K562 (cell line): ENCODE measurements at regions not wholly inside any gene's neighbourhood (a gene's known extent, or its start where the extent isn't known, plus 50 kb on each side); places are given as distances from the start of the nearest gene placed in this dataset.
A peak's percentile ranks its signal among the peaks of the same experiment; 100 is the strongest.

Experiments used
- ATAC-seq: fragments of 200-7000 bp; cut with Tn5 transposase; 3 replicates; pipeline ENCODE4 v1.9.1; 2020; ENCODE audit warnings: moderate library complexity
- BruUV-seq: library from RNA; stranded (reverse); fragments of 400-500 nt; replicated peaks from 2 replicates; lab custom pipeline; 2021; lab: Mats Ljungman, UMichigan
- CTCF ChIA-PET: fragments of 300-600 bp; formaldehyde crosslinking; extraction: SDS; loops from one replicate; lab custom pipeline; 2021; ENCODE audit warnings: low intra/inter-chr PET ratio; lab: Yijun Ruan, JAX
- POLR2A ChIA-PET: fragments of 300-600, 350-650 bp; sonication (Branson Sonifier 250); formaldehyde crosslinking; extraction: SDS; loops from one replicate; lab custom pipeline; 2021; ENCODE audit warnings: antibody characterized with exemption, inconsistent platforms; lab: Yijun Ruan, JAX
- DNase-seq, 4 experiments: peaks; one replicate each; pipeline versions ENCODE4 v3.0.0 to v3.0.0-alpha.2; 2011 to 2018; ENCODE audit warnings: low spot score in 3 of 4, mixed read lengths in 3 of 4; ENCODE audit errors: extremely low read depth in 1 of 4
- FAIRE-seq: peaks from 2 replicates; lab custom pipeline; 2011; peaks lifted over from hg19 to GRCh38; lab: Jason Lieb, UNC
- H2AFZ ChIP-seq: 2 replicates; pipeline ENCODE4 v1.6.0; 2011; ENCODE audit warnings: low read depth, low read length, control low read depth, inconsistent platforms
- H3K27ac ChIP-seq: fragments of 200-600 bp; 3 replicates; pipeline ENCODE4 v1.8.0; 2011; ENCODE audit warnings: low read depth, mild to moderate bottlenecking, control low read depth, inconsistent platforms, low read length, moderate library complexity, mixed read lengths; ENCODE audit errors: extremely low read depth
- H3K27me3 ChIP-seq, 2 experiments: fragments of 300-600 bp in 1 of 2; 2 replicates in 1 of 2; 3 replicates in 1 of 2; pipeline versions ENCODE4 v1.6.0 to v1.8.0; 2011; ENCODE audit warnings: inconsistent platforms in 2 of 2, low read length in 2 of 2, mild to moderate bottlenecking in 1 of 2, mixed read lengths in 1 of 2, moderate library complexity in 1 of 2; ENCODE audit not compliant: control insufficient read depth in 2 of 2, insufficient read depth in 2 of 2
- H3K36me3 ChIP-seq: fragments of 300-600 bp; 3 replicates; pipeline ENCODE4 v1.8.0; 2011; ENCODE audit warnings: mild to moderate bottlenecking, low read length, inconsistent platforms; ENCODE audit not compliant: control insufficient read depth, insufficient read depth
- H3K4me1 ChIP-seq, 2 experiments: fragments of 200-600 bp in 1 of 2; replicated peaks in 1 of 2; 2 replicates in 1 of 2; 3 replicates in 1 of 2; pipeline versions ENCODE4 v1.5.1 to v1.8.0; 2011; ENCODE audit warnings: inconsistent platforms in 2 of 2, low read length in 2 of 2, mild to moderate bottlenecking in 1 of 2, mixed read lengths in 1 of 2, moderate library complexity in 1 of 2; ENCODE audit not compliant: control insufficient read depth in 2 of 2, insufficient read depth in 2 of 2
- H3K4me2 ChIP-seq: 2 replicates; pipeline ENCODE4 v1.6.1; 2011; ENCODE audit warnings: low read length, control low read depth, inconsistent platforms, mixed read lengths; ENCODE audit not compliant: insufficient read depth
- H3K4me3 ChIP-seq: fragments of 200-600 bp; sonication (generic), shearing (Covaris generic); 2 replicates; pipeline ENCODE4 v1.5.1; 2016; ENCODE audit warnings: control low read depth, inconsistent platforms
- H3K79me2 ChIP-seq: fragments of 200-600 bp; 3 replicates; pipeline ENCODE4 v1.8.0; 2011; ENCODE audit warnings: low read length, inconsistent platforms; ENCODE audit not compliant: control insufficient read depth, insufficient read depth
- H3K9ac ChIP-seq, 2 experiments: 2 replicates each; pipeline versions ENCODE4 v1.6.0 to v1.6.1; 2011; ENCODE audit warnings: low read depth in 2 of 2, low read length in 2 of 2, control low read depth in 1 of 2, inconsistent platforms in 1 of 2, mild to moderate bottlenecking in 1 of 2, mixed read lengths in 1 of 2; ENCODE audit not compliant: insufficient read depth in 1 of 2
- H3K9me1 ChIP-seq: one replicate; pipeline ENCODE4 v1.6.0; 2011; ENCODE audit warnings: inconsistent platforms, mild to moderate bottlenecking, low read length, moderate library complexity; ENCODE audit not compliant: control insufficient read depth, insufficient read depth
- H3K9me3 ChIP-seq: replicated peaks from 2 replicates; pipeline ENCODE4 v1.5.1; 2011; ENCODE audit warnings: low read depth, low read length, inconsistent platforms; ENCODE audit not compliant: control insufficient read depth, insufficient read depth
- H4K20me1 ChIP-seq: replicated peaks from 2 replicates; pipeline ENCODE4 v1.6.1; 2011; ENCODE audit warnings: low read length, inconsistent platforms, mixed read lengths; ENCODE audit not compliant: control insufficient read depth, insufficient read depth
- NR2C2 ChIP-seq, 2 experiments: fragments of 200-800 bp in 1 of 2; sonication (Bioruptor generic) in 1 of 2; sonication (generic) in 1 of 2; formaldehyde crosslinking in 1 of 2; IDR thresholded peaks; 2 replicates each; pipeline versions ENCODE4 v1.6.1 to v1.8.0; 2016 to 2022; ENCODE audit warnings: mild to moderate bottlenecking in 1 of 2, missing compliant biosample characterization in 1 of 2, missing genetic modification characterization in 1 of 2, missing genetic modification reagents in 1 of 2
- PPARD ChIP-seq: fragments of 250-450 bp; sonication (Bioruptor Pico); IDR thresholded peaks from 2 replicates; pipeline ENCODE4 v1.8.0; 2022; ENCODE audit warnings: inconsistent platforms, mild to moderate bottlenecking, moderate library complexity
- PRMT5 ChIP-seq: sonication (generic); formaldehyde crosslinking; IDR thresholded peaks from 2 replicates; pipeline ENCODE4 v1.5.0; 2020; ENCODE audit warnings: missing genetic modification reagents
- SNIP1 ChIP-seq: fragments of 450-650 bp; IDR thresholded peaks from 2 replicates; pipeline ENCODE4 v1.7.1; 2017; ENCODE audit warnings: low read depth, mild to moderate bottlenecking
- ZNF707 ChIP-seq: fragments of 250-450 bp; sonication (Bioruptor Pico); conservative IDR thresholded peaks from 2 replicates; pipeline ENCODE4 v1.8.0; 2022; ENCODE audit warnings: inconsistent platforms, mild to moderate bottlenecking, moderate library complexity
- ZNF79 ChIP-seq: fragments of 250-450 bp; sonication (Bioruptor Pico); IDR thresholded peaks from 2 replicates; pipeline ENCODE4 v1.4.0; 2020; ENCODE audit warnings: low read depth, mild to moderate bottlenecking, moderate library complexity
- WGBS: fragments of 100-300 bp; shearing (Covaris generic); methylation state at CpG from one replicate; pipeline ENCODE4 v1.1.6; 2016; ENCODE audit warnings: low coverage, mixed read lengths; ENCODE audit not compliant: insufficient coverage; ENCODE audit errors: missing lambda C conversion rate; 5-methylcytosine and 5-hydroxymethylcytosine counted together
- in situ Hi-C: fragments of 300-500 bp; cut with MboI; formaldehyde crosslinking; loops from 4 replicates; pipeline ENCODE4 v1.15.0; 2018; ENCODE audit warnings: inconsistent platforms, mixed read lengths
- intact Hi-C: fragments of 100-400 bp; cut with micrococcal nuclease; formaldehyde crosslinking; loops from 2 replicates; pipeline ENCODE4 v1.14.2; 2022
- TF ChIP-seq, protein P1 (sequence below): fragments of 450-650 bp; formaldehyde crosslinking; IDR thresholded peaks from 2 replicates; pipeline ENCODE4 v1.4.0; 2020; ENCODE audit warnings: mild to moderate bottlenecking, moderate library complexity
- TF ChIP-seq, protein P2 (sequence below): fragments of 450-650 bp; IDR thresholded peaks from 2 replicates; pipeline ENCODE4 v1.6.1; 2018; ENCODE audit warnings: mild to moderate bottlenecking, low read depth; ENCODE audit not compliant: partially characterized antibody
- TF ChIP-seq, protein P3 (sequence below): fragments of 450-650 bp; conservative IDR thresholded peaks from 2 replicates; pipeline ENCODE4 v1.6.1; 2016; ENCODE audit warnings: missing genetic modification characterization, low read depth, mild to moderate bottlenecking, control low read depth, missing compliant biosample characterization

DNA sequence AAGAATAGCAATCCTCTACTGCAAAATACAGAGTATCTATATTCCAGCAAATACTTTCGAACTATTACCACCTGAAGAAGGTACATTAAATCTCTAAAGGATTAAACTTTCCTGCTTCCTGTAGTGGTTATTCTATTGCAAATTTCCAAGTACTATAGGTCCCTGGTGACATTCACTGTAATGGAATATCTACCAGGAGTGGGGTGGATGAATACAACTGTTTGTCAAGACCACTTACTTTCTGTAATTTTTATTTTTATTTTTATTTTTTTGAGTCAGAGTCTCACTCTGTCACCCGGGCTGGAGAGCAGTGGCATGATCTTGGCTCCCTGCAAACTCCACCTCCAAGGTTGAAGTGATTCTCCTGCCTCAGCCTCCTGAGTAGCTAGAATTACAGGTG, 389.5 kb downstream of the TMEM114 start:
- in situ Hi-C loops (no loop called here), intact Hi-C loops (no loop called here)
- Histone ChIP-seq H4K20me1 (no peaks in the 10 kb centered on the region), H3K27me3 (peaks cover 11 to 19% of the 10 kb centered on the region in 2 experiments), H3K4me1 (no peaks in the 10 kb centered on the region), H2AFZ (no peak overlapping the region), H3K79me2 (no peaks in the 10 kb centered on the region), H3K27ac (no peak overlapping the region), H3K9ac (no peak overlapping the region), H3K4me2 (no peak overlapping the region), H3K36me3 (no peaks in the 10 kb centered on the region), H3K4me3 (no peak overlapping the region), H3K9me1 (no peaks in the 10 kb centered on the region), H3K9me3 (no peaks in the 10 kb centered on the region; the same call in 1 of the 2 replicates)
- 0% methylated on average over 2 of the region's 2 CpGs for WGBS
- POLR2A ChIA-PET: no interaction called here
- CTCF ChIA-PET: no interaction called here
- BruUV-seq: no TSS peak
- no peak for FAIRE-seq
- no peak for TF ChIP-seq ZNF79
- TF ChIP-seq, protein P1, sequence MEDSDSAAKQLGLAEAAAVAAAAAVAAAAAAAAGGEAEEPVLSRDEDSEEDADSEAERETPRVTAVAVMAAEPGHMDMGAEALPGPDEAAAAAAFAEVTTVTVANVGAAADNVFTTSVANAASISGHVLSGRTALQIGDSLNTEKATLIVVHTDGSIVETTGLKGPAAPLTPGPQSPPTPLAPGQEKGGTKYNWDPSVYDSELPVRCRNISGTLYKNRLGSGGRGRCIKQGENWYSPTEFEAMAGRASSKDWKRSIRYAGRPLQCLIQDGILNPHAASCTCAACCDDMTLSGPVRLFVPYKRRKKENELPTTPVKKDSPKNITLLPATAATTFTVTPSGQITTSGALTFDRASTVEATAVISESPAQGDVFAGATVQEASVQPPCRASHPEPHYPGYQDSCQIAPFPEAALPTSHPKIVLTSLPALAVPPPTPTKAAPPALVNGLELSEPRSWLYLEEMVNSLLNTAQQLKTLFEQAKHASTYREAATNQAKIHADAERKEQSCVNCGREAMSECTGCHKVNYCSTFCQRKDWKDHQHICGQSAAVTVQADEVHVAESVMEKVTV (CRISPR knock-in tag): no peak
- peak; percentile 74; the same call in 1 of the 2 replicates for TF ChIP-seq ZNF707
- no peak for ATAC-seq
- no peak for DNase-seq

DNA sequence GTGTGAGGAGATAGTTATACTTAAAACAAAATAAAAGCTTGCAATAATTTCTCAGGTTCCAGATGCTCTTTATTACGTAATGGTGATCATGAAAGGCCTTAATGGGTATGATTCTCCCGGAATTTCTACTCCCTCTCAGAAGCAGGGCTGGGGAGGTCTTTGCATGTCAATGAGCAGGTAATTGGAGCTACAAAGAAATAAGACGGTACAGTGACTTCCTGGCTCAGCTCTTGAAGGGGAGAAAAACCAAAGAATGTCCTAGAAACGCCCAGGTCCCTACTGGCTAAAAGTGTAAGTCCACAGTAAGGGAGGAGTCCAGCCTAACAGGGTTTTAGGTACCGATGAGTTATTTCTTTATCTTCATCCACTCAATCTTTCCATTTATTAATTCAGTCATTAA, 390.9 kb downstream of the TMEM114 start:
- ChIA-PET CTCF (no interaction called here), POLR2A (interaction anchor here (0.6 to 1.2 kb wide), 2 partner anchors 9 to 41 kb away, joined by 3 to 7 read pairs; no protein-coding TSS in a partner anchor)
- DNase-seq: no peak
- no peak overlapping the region for H2AFZ ChIP-seq
- no peak for FAIRE-seq
- H3K36me3 ChIP-seq: no peaks in the 10 kb centered on the region
- peaks cover 12 to 18% of the 10 kb centered on the region in 2 experiments for H3K27me3 ChIP-seq
- no peaks in the 10 kb centered on the region for H3K4me1 ChIP-seq
- no peaks in the 10 kb centered on the region for H3K79me2 ChIP-seq
- no peaks in the 10 kb centered on the region for H4K20me1 ChIP-seq
- intact Hi-C loops: no loop called here
- no peaks in the 10 kb centered on the region; the same call in 1 of the 2 replicates for H3K9me3 ChIP-seq
- no TSS peak for BruUV-seq
- WGBS: 1% methylated on average over 5 of the region's 5 CpGs
- no peak overlapping the region for H3K4me3 ChIP-seq
- no peak overlapping the region for H3K4me2 ChIP-seq
- no peak overlapping the region for H3K27ac ChIP-seq
- in situ Hi-C loops: loop anchor here (25.0 kb wide), 1 partner anchor 1512 kb away; no protein-coding TSS in a partner anchor
- no peak overlapping the region for H3K9ac ChIP-seq
- no peaks in the 10 kb centered on the region for H3K9me1 ChIP-seq
- no peak for ATAC-seq
- TF ChIP-seq SNIP1 (no peak), PRMT5 (no peak), PPARD (CRISPR knock-in tag) (no peak), NR2C2 (CRISPR knock-in tag; IDR thresholded peaks at IDR 0.05) (no peak), NR2C2 (tag; IDR thresholded peaks at IDR 0.05) (no peak)
- TF ChIP-seq, protein P2, sequence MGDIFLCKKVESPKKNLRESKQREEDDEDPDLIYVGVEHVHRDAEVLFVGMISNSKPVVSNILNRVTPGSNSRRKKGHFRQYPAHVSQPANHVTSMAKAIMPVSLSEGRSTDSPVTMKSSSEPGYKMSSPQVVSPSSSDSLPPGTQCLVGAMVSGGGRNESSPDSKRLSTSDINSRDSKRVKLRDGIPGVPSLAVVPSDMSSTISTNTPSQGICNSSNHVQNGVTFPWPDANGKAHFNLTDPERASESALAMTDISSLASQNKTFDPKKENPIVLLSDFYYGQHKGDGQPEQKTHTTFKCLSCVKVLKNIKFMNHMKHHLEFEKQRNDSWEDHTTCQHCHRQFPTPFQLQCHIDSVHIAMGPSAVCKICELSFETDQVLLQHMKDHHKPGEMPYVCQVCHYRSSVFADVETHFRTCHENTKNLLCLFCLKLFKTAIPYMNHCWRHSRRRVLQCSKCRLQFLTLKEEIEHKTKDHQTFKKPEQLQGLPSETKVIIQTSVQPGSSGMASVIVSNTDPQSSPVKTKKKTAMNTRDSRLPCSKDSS: no peak
- TF ChIP-seq, protein P3, sequence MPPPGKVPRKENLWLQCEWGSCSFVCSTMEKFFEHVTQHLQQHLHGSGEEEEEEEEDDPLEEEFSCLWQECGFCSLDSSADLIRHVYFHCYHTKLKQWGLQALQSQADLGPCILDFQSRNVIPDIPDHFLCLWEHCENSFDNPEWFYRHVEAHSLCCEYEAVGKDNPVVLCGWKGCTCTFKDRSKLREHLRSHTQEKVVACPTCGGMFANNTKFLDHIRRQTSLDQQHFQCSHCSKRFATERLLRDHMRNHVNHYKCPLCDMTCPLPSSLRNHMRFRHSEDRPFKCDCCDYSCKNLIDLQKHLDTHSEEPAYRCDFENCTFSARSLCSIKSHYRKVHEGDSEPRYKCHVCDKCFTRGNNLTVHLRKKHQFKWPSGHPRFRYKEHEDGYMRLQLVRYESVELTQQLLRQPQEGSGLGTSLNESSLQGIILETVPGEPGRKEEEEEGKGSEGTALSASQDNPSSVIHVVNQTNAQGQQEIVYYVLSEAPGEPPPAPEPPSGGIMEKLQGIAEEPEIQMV (tag): no peak
